Transverse colon (tissue), 4 donors: ENCODE measurements at regions not wholly inside any gene's neighbourhood (a gene's known extent, or its start where the extent isn't known, plus 50 kb on each side); places are given as distances from the start of the nearest gene placed in this dataset.

Source experiments
- DNase-seq: peaks from one replicate; pipeline ENCODE4 v3.0.0-alpha.2; 2019
- H3K27ac ChIP-seq, 4 donors: fragments of 200-600 bp; sonication (generic); 2 replicates each; pipeline ENCODE4 v1.5.1; 2016 to 2018; ENCODE audit warnings: inconsistent platforms in 4 of 4
- H3K27me3 ChIP-seq: fragments of 200-600 bp; sonication (generic); 2 replicates; pipeline ENCODE4 v1.5.1; 2017; ENCODE audit warnings: inconsistent platforms
- H3K36me3 ChIP-seq, 4 donors: fragments of 200-600 bp; sonication (generic); 2 replicates each; pipeline ENCODE4 v1.5.1; 2017 to 2019; ENCODE audit warnings: inconsistent platforms in 4 of 4
- H3K4me1 ChIP-seq, 4 donors: fragments of 200-600 bp; sonication (generic); 2 replicates each; pipeline ENCODE4 v1.5.1; 2017 to 2020; ENCODE audit warnings: inconsistent platforms in 4 of 4
- H3K4me3 ChIP-seq, 4 donors: fragments of 200-600 bp; sonication (generic); 1 replicate in 1 of 4; 2 replicates in 3 of 4; pipeline versions ENCODE4 v1.5.1 to v1.6.1; 2017 to 2019; ENCODE audit warnings: inconsistent platforms in 4 of 4
- H3K9me3 ChIP-seq, 2 donors: fragments of 200-600 bp; sonication (generic); 2 replicates each; pipeline ENCODE4 v1.5.1; 2017 to 2019; ENCODE audit warnings: inconsistent platforms in 2 of 2
- CTCF ChIP-seq, 5 experiments: fragments of 200-600 bp in 3 of 5; fragments of 450-650 bp in 2 of 5; sonication (generic) in 3 of 5; IDR thresholded peaks; 1 replicate in 2 of 5; 2 replicates in 3 of 5; pipeline ENCODE4 v1.5.1; 2016 to 2017; ENCODE audit warnings: antibody characterized with exemption in 5 of 5, inconsistent platforms in 3 of 5, mild to moderate bottlenecking in 2 of 5, moderate library complexity in 1 of 5
- EP300 ChIP-seq: sonication (generic); formaldehyde crosslinking; IDR thresholded peaks from one replicate; pipeline ENCODE4 v1.6.1; 2017; ENCODE audit warnings: antibody characterized with exemption, low read depth
- POLR2A ChIP-seq: fragments of 450-650 bp; IDR thresholded peaks from one replicate; pipeline ENCODE4 v1.6.1; 2016; ENCODE audit warnings: antibody characterized with exemption, mild to moderate bottlenecking, moderate library complexity
- POLR2AphosphoS5 ChIP-seq, 3 donors: sonication (generic); formaldehyde crosslinking; IDR thresholded peaks; one replicate each; pipeline ENCODE4 v1.6.1; 2016; ENCODE audit warnings: antibody characterized with exemption in 3 of 3
- WGBS, 2 donors: methylation state at CpG; one replicate each; pipeline ENCODE4 v1.1.5; 2018; ENCODE audit warnings: low coverage in 1 of 2; 5-methylcytosine and 5-hydroxymethylcytosine counted together
- in situ Hi-C, 4 donors: fragments of 200-750 bp; cut with MboI; loops; one replicate each; pipeline versions ENCODE4 v1.15.0 to v1.15.1; 2017; ENCODE audit warnings: low sequenced_read_pairs in 3 of 4, low pct_ligation_motif_present in 1 of 4, low pct_unique_long_range_greater_than_20kb in 1 of 4
- intact Hi-C: fragments of 100-400 bp; cut with DNase I; formaldehyde crosslinking; loops from one replicate; pipeline ENCODE4 v1.15.1; 2023; ENCODE audit warnings: low total_unique reads

GRCh38 chr2:104023765-104024164 is 830.1 kb upstream of the POU3F3 start:
- intact Hi-C loops (no loop called here), in situ Hi-C loops (no loop called here)
- H3K4me3 ChIP-seq: no peak overlapping the region
- H3K36me3 ChIP-seq: no peaks in the 10 kb centered on the region
- H3K9me3 ChIP-seq: no peaks in the 10 kb centered on the region
- TF ChIP-seq EP300: no peak
- TF ChIP-seq POLR2AphosphoS5 (IDR thresholded peaks at IDR 0.05): no peak
- TF ChIP-seq CTCF (IDR thresholded peaks at IDR 0.05): no peak
- no peak for TF ChIP-seq POLR2A
- no peaks in the 10 kb centered on the region for H3K4me1 ChIP-seq
- no peak overlapping the region for H3K27ac ChIP-seq
- no peak for DNase-seq
- H3K27me3 ChIP-seq: no peaks in the 10 kb centered on the region
- WGBS, 2 donors: 53 to 67% methylated on average over 6 to 8 of the region's 8 CpGs

GRCh38 chr2:104025295-104025694 is 828.6 kb upstream of the POU3F3 start:
- Histone ChIP-seq H3K4me3 (no peak overlapping the region), H3K36me3 (no peaks in the 10 kb centered on the region)
- in situ Hi-C loops: no loop called here

GRCh38 chr2:104026725-104027124 is 827.2 kb upstream of the POU3F3 start:
- 65 to 84% methylated on average over 4 to 13 of the region's 13 CpGs for WGBS, 2 donors
- intact Hi-C loops (no loop called here), in situ Hi-C loops (no loop called here)
- H3K9me3 ChIP-seq: no peaks in the 10 kb centered on the region
- H3K27ac ChIP-seq: no peak overlapping the region
- no peak for TF ChIP-seq POLR2A
- TF ChIP-seq CTCF (IDR thresholded peaks at IDR 0.05): no peak
- no peak for TF ChIP-seq POLR2AphosphoS5 (IDR thresholded peaks at IDR 0.05)
- no peak for TF ChIP-seq EP300
- no peaks in the 10 kb centered on the region for H3K4me1 ChIP-seq
- DNase-seq: no peak
- H3K36me3 ChIP-seq: no peaks in the 10 kb centered on the region
- no peak overlapping the region for H3K4me3 ChIP-seq
- no peaks in the 10 kb centered on the region for H3K27me3 ChIP-seq

More at GRCh38 chr2:104025295-104025694, 828.6 kb upstream of the POU3F3 start:
- H3K27ac ChIP-seq: no peak overlapping the region
- no peak for DNase-seq
- H3K27me3 ChIP-seq: no peaks in the 10 kb centered on the region
- no peaks in the 10 kb centered on the region for H3K9me3 ChIP-seq
- intact Hi-C loops: no loop called here
- no peak for TF ChIP-seq CTCF (IDR thresholded peaks at IDR 0.05)
- TF ChIP-seq POLR2A: no peak
- no peak for TF ChIP-seq POLR2AphosphoS5 (IDR thresholded peaks at IDR 0.05)
- TF ChIP-seq EP300: no peak
- 50 to 80% methylated on average over 1 of the region's 1 CpG for WGBS, 2 donors
- no peaks in the 10 kb centered on the region for H3K4me1 ChIP-seq

- Histone ChIP-seq H3K4me1 (no peaks in the 10 kb centered on the region), H3K4me3 (no peak overlapping the region), H3K9me3 (no peaks in the 10 kb centered on the region), H3K27ac (no peak overlapping the region), H3K27me3 (no peaks in the 10 kb centered on the region), H3K36me3 (no peaks in the 10 kb centered on the region)
- intact Hi-C loops (no loop called here), in situ Hi-C loops (no loop called here)
- WGBS, 2 donors: 63 to 74% methylated on average over 2 of the region's 2 CpGs
- no peak for TF ChIP-seq CTCF (IDR thresholded peaks at IDR 0.05)
- TF ChIP-seq POLR2A: no peak
- no peak for TF ChIP-seq EP300
- DNase-seq: no peak
Measured at GRCh38 chr2:104027321-104027720, 826.6 kb upstream of the POU3F3 start.
